ENCODE measurements at regions not wholly inside any gene's neighbourhood (a gene's known extent, or its start where the extent isn't known, plus 50 kb on each side); places are given as distances from the start of the nearest gene placed in this dataset.

DNA sequence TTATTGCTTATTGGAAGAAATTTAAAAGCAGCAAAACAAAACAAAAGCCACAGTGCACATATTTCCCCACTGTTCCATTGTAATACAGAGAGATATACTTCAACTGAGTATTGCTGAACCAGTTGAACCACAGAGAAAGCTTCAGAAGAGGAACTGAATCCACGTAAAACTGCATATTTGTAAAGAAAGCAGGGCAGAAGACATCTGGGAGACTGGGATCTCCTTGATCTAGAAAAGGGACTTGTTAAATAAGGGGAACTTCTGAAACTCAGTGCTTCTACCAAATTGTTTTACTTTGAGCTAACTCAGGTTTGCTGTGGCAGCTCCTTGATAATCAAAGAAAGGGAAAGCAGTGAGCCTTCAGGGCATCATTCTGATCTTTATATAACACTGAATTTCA lies 411.1 kb upstream of the MDGA2 start:
- no peak overlapping the region for H2AFZ ChIP-seq (ENCODE audit: low read depth)
- POLR2A ChIA-PET, result no interaction called here
- CTCF ChIA-PET, result no interaction called here

More for the DNA sequence above, 411.1 kb upstream of the MDGA2 start:
- Histone ChIP-seq H3K36me3 (replicated peaks in 1 of 2; ENCODE audit: control insufficient read depth in 1 of 2, insufficient read depth in 2 of 2, low read length in 1 of 2) (no peaks in the 10 kb centered on the region), H3K9me2 (no peaks in the 10 kb centered on the region), H3K9me3 (no peaks in the 10 kb centered on the region), H3F3A (replicated peaks; ENCODE audit: insufficient read depth) (no peaks in the 10 kb centered on the region), H3K27me3 (ENCODE audit: insufficient read depth) (no peaks in the 10 kb centered on the region), H3K4me3 (ENCODE audit: low read depth in 2 of 2, low read length in 1 of 2) (no peak overlapping the region), H3K27ac (ENCODE audit: low read depth in 2 of 2, low read length in 1 of 2) (no peak overlapping the region), H3K9ac (no peak overlapping the region), H3K4me2 (no peak overlapping the region), H3K79me2 (ENCODE audit: insufficient read depth) (no peaks in the 10 kb centered on the region), H4K20me1 (ENCODE audit: insufficient read depth) (no peaks in the 10 kb centered on the region), H3K4me1 (ENCODE audit: control insufficient read depth in 1 of 2, insufficient read depth in 2 of 2, low read depth in 1 of 2, low read length in 1 of 2) (no peaks in the 10 kb centered on the region)
- DNase-seq, result no peak
- TF ChIP-seq, protein P1, sequence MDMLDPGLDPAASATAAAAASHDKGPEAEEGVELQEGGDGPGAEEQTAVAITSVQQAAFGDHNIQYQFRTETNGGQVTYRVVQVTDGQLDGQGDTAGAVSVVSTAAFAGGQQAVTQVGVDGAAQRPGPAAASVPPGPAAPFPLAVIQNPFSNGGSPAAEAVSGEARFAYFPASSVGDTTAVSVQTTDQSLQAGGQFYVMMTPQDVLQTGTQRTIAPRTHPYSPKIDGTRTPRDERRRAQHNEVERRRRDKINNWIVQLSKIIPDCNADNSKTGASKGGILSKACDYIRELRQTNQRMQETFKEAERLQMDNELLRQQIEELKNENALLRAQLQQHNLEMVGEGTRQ (IDR thresholded peaks at IDR 0.05; ENCODE audit: borderline replicate concordance, low read depth, low read length), result no peak
- no peak for TF ChIP-seq FOSL2 (IDR thresholded peaks at IDR 0.05; ENCODE audit: borderline replicate concordance, low read depth)
- no peak for TF ChIP-seq SMC3 (IDR thresholded peaks at IDR 0.05; ENCODE audit: low read depth, low read length)
- TF ChIP-seq, protein P2, sequence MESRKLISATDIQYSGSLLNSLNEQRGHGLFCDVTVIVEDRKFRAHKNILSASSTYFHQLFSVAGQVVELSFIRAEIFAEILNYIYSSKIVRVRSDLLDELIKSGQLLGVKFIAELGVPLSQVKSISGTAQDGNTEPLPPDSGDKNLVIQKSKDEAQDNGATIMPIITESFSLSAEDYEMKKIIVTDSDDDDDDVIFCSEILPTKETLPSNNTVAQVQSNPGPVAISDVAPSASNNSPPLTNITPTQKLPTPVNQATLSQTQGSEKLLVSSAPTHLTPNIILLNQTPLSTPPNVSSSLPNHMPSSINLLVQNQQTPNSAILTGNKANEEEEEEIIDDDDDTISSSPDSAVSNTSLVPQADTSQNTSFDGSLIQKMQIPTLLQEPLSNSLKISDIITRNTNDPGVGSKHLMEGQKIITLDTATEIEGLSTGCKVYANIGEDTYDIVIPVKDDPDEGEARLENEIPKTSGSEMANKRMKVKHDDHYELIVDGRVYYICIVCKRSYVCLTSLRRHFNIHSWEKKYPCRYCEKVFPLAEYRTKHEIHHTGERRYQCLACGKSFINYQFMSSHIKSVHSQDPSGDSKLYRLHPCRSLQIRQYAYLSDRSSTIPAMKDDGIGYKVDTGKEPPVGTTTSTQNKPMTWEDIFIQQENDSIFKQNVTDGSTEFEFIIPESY (IDR thresholded peaks at IDR 0.05; ENCODE audit: borderline replicate concordance, low read depth), result no peak
- no peak for TF ChIP-seq GABPA (IDR thresholded peaks at IDR 0.05; ENCODE audit: low read depth)
- no peak for TF ChIP-seq JUND (IDR thresholded peaks at IDR 0.05)
- TF ChIP-seq FOXM1 (IDR thresholded peaks at IDR 0.05; ENCODE audit: low read depth), result no peak
- TF ChIP-seq, protein P3, sequence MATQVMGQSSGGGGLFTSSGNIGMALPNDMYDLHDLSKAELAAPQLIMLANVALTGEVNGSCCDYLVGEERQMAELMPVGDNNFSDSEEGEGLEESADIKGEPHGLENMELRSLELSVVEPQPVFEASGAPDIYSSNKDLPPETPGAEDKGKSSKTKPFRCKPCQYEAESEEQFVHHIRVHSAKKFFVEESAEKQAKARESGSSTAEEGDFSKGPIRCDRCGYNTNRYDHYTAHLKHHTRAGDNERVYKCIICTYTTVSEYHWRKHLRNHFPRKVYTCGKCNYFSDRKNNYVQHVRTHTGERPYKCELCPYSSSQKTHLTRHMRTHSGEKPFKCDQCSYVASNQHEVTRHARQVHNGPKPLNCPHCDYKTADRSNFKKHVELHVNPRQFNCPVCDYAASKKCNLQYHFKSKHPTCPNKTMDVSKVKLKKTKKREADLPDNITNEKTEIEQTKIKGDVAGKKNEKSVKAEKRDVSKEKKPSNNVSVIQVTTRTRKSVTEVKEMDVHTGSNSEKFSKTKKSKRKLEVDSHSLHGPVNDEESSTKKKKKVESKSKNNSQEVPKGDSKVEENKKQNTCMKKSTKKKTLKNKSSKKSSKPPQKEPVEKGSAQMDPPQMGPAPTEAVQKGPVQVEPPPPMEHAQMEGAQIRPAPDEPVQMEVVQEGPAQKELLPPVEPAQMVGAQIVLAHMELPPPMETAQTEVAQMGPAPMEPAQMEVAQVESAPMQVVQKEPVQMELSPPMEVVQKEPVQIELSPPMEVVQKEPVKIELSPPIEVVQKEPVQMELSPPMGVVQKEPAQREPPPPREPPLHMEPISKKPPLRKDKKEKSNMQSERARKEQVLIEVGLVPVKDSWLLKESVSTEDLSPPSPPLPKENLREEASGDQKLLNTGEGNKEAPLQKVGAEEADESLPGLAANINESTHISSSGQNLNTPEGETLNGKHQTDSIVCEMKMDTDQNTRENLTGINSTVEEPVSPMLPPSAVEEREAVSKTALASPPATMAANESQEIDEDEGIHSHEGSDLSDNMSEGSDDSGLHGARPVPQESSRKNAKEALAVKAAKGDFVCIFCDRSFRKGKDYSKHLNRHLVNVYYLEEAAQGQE (IDR thresholded peaks at IDR 0.05; ENCODE audit: low read depth, low read length), result no peak
- no peak for TF ChIP-seq RXRA (IDR thresholded peaks at IDR 0.05; ENCODE audit: borderline replicate concordance, low read depth)
- TF ChIP-seq, protein P4, sequence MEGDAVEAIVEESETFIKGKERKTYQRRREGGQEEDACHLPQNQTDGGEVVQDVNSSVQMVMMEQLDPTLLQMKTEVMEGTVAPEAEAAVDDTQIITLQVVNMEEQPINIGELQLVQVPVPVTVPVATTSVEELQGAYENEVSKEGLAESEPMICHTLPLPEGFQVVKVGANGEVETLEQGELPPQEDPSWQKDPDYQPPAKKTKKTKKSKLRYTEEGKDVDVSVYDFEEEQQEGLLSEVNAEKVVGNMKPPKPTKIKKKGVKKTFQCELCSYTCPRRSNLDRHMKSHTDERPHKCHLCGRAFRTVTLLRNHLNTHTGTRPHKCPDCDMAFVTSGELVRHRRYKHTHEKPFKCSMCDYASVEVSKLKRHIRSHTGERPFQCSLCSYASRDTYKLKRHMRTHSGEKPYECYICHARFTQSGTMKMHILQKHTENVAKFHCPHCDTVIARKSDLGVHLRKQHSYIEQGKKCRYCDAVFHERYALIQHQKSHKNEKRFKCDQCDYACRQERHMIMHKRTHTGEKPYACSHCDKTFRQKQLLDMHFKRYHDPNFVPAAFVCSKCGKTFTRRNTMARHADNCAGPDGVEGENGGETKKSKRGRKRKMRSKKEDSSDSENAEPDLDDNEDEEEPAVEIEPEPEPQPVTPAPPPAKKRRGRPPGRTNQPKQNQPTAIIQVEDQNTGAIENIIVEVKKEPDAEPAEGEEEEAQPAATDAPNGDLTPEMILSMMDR (IDR thresholded peaks at IDR 0.05), result no peak
- 17% methylated on average over 1 of the region's 1 CpG for WGBS (ENCODE audit: low lambda C conversion rate)

Data from SK-N-SH (cell line).